ENCODE measurements at regions not wholly inside any gene's neighbourhood (a gene's known extent, or its start where the extent isn't known, plus 50 kb on each side); places are given as distances from the start of the nearest gene placed in this dataset.

- DNase-seq (ENCODE audit: low read depth, low spot score): no peak
- CTCF ChIA-PET: no interaction called here
- no peak overlapping the region for H3K27ac ChIP-seq (ENCODE audit: low read depth, low read length)
These were observed 103.3 kb upstream of the LEF1 start for GRCh38 chr4:108272046-108272445.

GRCh38 chr4:108270466-108271450 is 102.0 kb upstream of the LEF1 start:
- ChIA-PET CTCF (no interaction called here), POLR2A (interaction anchor here (1.0 kb wide), 1 partner anchor 90 kb away, joined by 3 read pairs; no protein-coding TSS in a partner anchor)
- Histone ChIP-seq H3K9me3 (ENCODE audit: control insufficient read depth, insufficient read depth, low read length) (no peaks in the 10 kb centered on the region), H3K27me3 (ENCODE audit: control insufficient read depth, insufficient read depth, low read length) (no peaks in the 10 kb centered on the region), H3K27ac (ENCODE audit: low read depth, low read length) (no peak overlapping the region), H3K4me3 (ENCODE audit: low read depth, low read length) (no peak overlapping the region)
- no peak for TF ChIP-seq CTCF (IDR thresholded peaks at IDR 0.05; ENCODE audit: low read depth, low read length)
- DNase-seq (ENCODE audit: low read depth, low spot score): peak; percentile 82

More at GRCh38 chr4:108272046-108272445, 103.3 kb upstream of the LEF1 start:
- POLR2A ChIA-PET: no interaction called here
- Histone ChIP-seq H3K9me3 (ENCODE audit: control insufficient read depth, insufficient read depth, low read length) (no peaks in the 10 kb centered on the region), H3K4me3 (ENCODE audit: low read depth, low read length) (no peak overlapping the region), H3K27me3 (ENCODE audit: control insufficient read depth, insufficient read depth, low read length) (no peaks in the 10 kb centered on the region)
- TF ChIP-seq CTCF (IDR thresholded peaks at IDR 0.05; ENCODE audit: low read depth, low read length): no peak

- DNase-seq (ENCODE audit: low read depth, low spot score): no peak
- POLR2A ChIA-PET: no interaction called here
- H3K27me3 ChIP-seq (ENCODE audit: control insufficient read depth, insufficient read depth, low read length): peaks cover 3% of the 10 kb centered on the region
- CTCF ChIA-PET: no interaction called here
- TF ChIP-seq CTCF (IDR thresholded peaks at IDR 0.05; ENCODE audit: low read depth, low read length): no peak
- H3K9me3 ChIP-seq (ENCODE audit: control insufficient read depth, insufficient read depth, low read length): no peaks in the 10 kb centered on the region
- no peak overlapping the region for H3K4me3 ChIP-seq (ENCODE audit: low read depth, low read length)
- no peak overlapping the region for H3K27ac ChIP-seq (ENCODE audit: low read depth, low read length)
These were observed 96.0 kb upstream of the LEF1 start for GRCh38 chr4:108264693-108265092.

GRCh38 chr4:108263057-108263456 is 94.3 kb upstream of the LEF1 start:
- POLR2A ChIA-PET: no interaction called here
- TF ChIP-seq CTCF (IDR thresholded peaks at IDR 0.05; ENCODE audit: low read depth, low read length): no peak
- H3K4me3 ChIP-seq (ENCODE audit: low read depth, low read length): no peak overlapping the region
- CTCF ChIA-PET: no interaction called here
- H3K27me3 ChIP-seq (ENCODE audit: control insufficient read depth, insufficient read depth, low read length): peaks cover 3% of the 10 kb centered on the region
- no peak overlapping the region for H3K27ac ChIP-seq (ENCODE audit: low read depth, low read length)
- no peak for DNase-seq (ENCODE audit: low read depth, low spot score)
- H3K9me3 ChIP-seq (ENCODE audit: control insufficient read depth, insufficient read depth, low read length): no peaks in the 10 kb centered on the region

- Histone ChIP-seq H3K9me3 (ENCODE audit: control insufficient read depth, insufficient read depth, low read length) (no peaks in the 10 kb centered on the region), H3K4me3 (ENCODE audit: low read depth, low read length) (no peak overlapping the region), H3K27me3 (ENCODE audit: control insufficient read depth, insufficient read depth, low read length) (peaks cover 3% of the 10 kb centered on the region), H3K27ac (ENCODE audit: low read depth, low read length) (no peak overlapping the region)
- ChIA-PET CTCF (no interaction called here), POLR2A (no interaction called here)
- DNase-seq (ENCODE audit: low read depth, low spot score): no peak
- TF ChIP-seq CTCF (IDR thresholded peaks at IDR 0.05; ENCODE audit: low read depth, low read length): no peak
These were observed 92.3 kb upstream of the LEF1 start for GRCh38 chr4:108261026-108261425.
